Aorta (tissue), 5 donors: ENCODE measurements at regions not wholly inside any gene's neighbourhood (a gene's known extent, or its start where the extent isn't known, plus 50 kb on each side); places are given as distances from the start of the nearest gene placed in this dataset.

Experiments
- ATAC-seq: fragments of 200-7000 bp; cut with Tn5 transposase; one replicate; pipeline ENCODE4 v1.9.1; 2022; ENCODE audit warnings: moderate library complexity; ENCODE audit not compliant: low FRiP score
- DNase-seq, 2 donors: peaks; one replicate each; pipeline ENCODE4 v3.0.0-alpha.2; 2020
- H3K27ac ChIP-seq, 2 donors: one replicate each; pipeline ENCODE4 v1.5.1; 2013; ENCODE audit warnings: low read length in 2 of 2, mild to moderate bottlenecking in 2 of 2, moderate library complexity in 2 of 2, control low read depth in 1 of 2, inconsistent platforms in 1 of 2, low read depth in 1 of 2
- H3K27me3 ChIP-seq, 2 donors: one replicate each; pipeline ENCODE4 v1.6.1; 2013; ENCODE audit warnings: control low read depth in 1 of 2, low read length in 1 of 2, mild to moderate bottlenecking in 1 of 2, moderate library complexity in 1 of 2; ENCODE audit not compliant: insufficient read depth in 2 of 2, control insufficient read depth in 1 of 2
- H3K36me3 ChIP-seq, 2 donors: one replicate each; pipeline ENCODE4 v1.6.1; 2013; ENCODE audit warnings: control low read depth in 1 of 2, low read length in 1 of 2, mild to moderate bottlenecking in 1 of 2; ENCODE audit not compliant: insufficient read depth in 2 of 2, control insufficient read depth in 1 of 2
- H3K4me1 ChIP-seq, 2 donors: one replicate each; pipeline ENCODE4 v1.6.1; 2013; ENCODE audit warnings: low read length in 2 of 2, control low read depth in 1 of 2, mild to moderate bottlenecking in 1 of 2, moderate library complexity in 1 of 2; ENCODE audit not compliant: insufficient read depth in 2 of 2, control insufficient read depth in 1 of 2
- H3K4me3 ChIP-seq, 2 donors: one replicate each; pipeline ENCODE4 v1.5.1; 2013; ENCODE audit warnings: low read length in 2 of 2, control low read depth in 1 of 2, mild to moderate bottlenecking in 1 of 2
- H3K9me3 ChIP-seq: one replicate; pipeline ENCODE4 v1.6.1; 2013; ENCODE audit warnings: mild to moderate bottlenecking, low read length; ENCODE audit not compliant: control insufficient read depth
- WGBS, 2 donors: extraction: QIAGEN DNeasy Blood & Tissue Kit; methylation state at CpG; one replicate each; pipeline ENCODE4 v1.1.7; 2013; 5-methylcytosine and 5-hydroxymethylcytosine counted together
- intact Hi-C, 2 donors: fragments of 100-400 bp; cut with DNase I; formaldehyde crosslinking; loops; one replicate each; pipeline versions ENCODE4 v1.14.2 to v1.15.0; 2022
- donor health status: healthy with polysubstance abuse.
- donor health status: Bipolar disorder and iron deficiency.
- donor health status: DM: no; HTN: no; CAD: no.
- donor health status: DM: no; HTN: no; CAD: no.
- donor health status: DM: yes; HTN: yes; CAD: no.

- ATAC-seq (no peak), DNase-seq (no peak)
- H3K9me3 ChIP-seq = peaks cover 4% of the 10 kb centered on the region
- no peaks in the 10 kb centered on the region for H3K36me3 ChIP-seq
- WGBS, 2 donors = 92 to 94% methylated on average over 1 of the region's 1 CpG
- H3K4me1 ChIP-seq = no peaks in the 10 kb centered on the region
- intact Hi-C loops = no loop called here
- no peak overlapping the region for H3K4me3 ChIP-seq
- no peak overlapping the region for H3K27ac ChIP-seq
- no peaks in the 10 kb centered on the region for H3K27me3 ChIP-seq
These were observed 415.4 kb upstream of the PROK2 start for GRCh38 chr3:72200332-72200731.

- ATAC-seq = no peak
- Histone ChIP-seq H3K27me3 (no peaks in the 10 kb centered on the region), H3K4me3 (no peak overlapping the region), H3K9me3 (peaks cover 4% of the 10 kb centered on the region), H3K27ac (no peak overlapping the region), H3K4me1 (no peaks in the 10 kb centered on the region), H3K36me3 (no peaks in the 10 kb centered on the region)
- DNase-seq = no peak
- intact Hi-C loops = no loop called here
- WGBS, 2 donors = 91 to 93% methylated on average over 3 of the region's 3 CpGs
These were observed 414.6 kb upstream of the PROK2 start for GRCh38 chr3:72199530-72199929.

- DNase-seq = no peak
- Histone ChIP-seq H3K4me3 (no peak overlapping the region), H3K9me3 (peaks cover 8% of the 10 kb centered on the region), H3K36me3 (no peaks in the 10 kb centered on the region), H3K4me1 (no peaks in the 10 kb centered on the region), H3K27me3 (no peaks in the 10 kb centered on the region), H3K27ac (no peak overlapping the region)
- intact Hi-C loops = no loop called here
- WGBS, 2 donors = 93 to 96% methylated on average over 6 of the region's 6 CpGs
- ATAC-seq = no peak
These were observed 411.5 kb upstream of the PROK2 start for GRCh38 chr3:72196377-72196929.

- H3K36me3 ChIP-seq = no peaks in the 10 kb centered on the region
- DNase-seq (no peak), ATAC-seq (no peak)
- no peak overlapping the region for H3K4me3 ChIP-seq
- 96% methylated on average over 3 of the region's 3 CpGs for WGBS, 2 donors
- no peaks in the 10 kb centered on the region for H3K27me3 ChIP-seq
- peaks cover 8% of the 10 kb centered on the region for H3K9me3 ChIP-seq
- intact Hi-C loops = no loop called here
- H3K4me1 ChIP-seq = no peaks in the 10 kb centered on the region
- H3K27ac ChIP-seq = no peak overlapping the region
These were observed 410.9 kb upstream of the PROK2 start for GRCh38 chr3:72195895-72196294.

GRCh38 chr3:72194458-72194857, 409.5 kb upstream of the PROK2 start:
- DNase-seq (no peak), ATAC-seq (no peak)
- Histone ChIP-seq H3K36me3 (no peaks in the 10 kb centered on the region), H3K4me3 (no peak overlapping the region), H3K27ac (no peak overlapping the region), H3K27me3 (no peaks in the 10 kb centered on the region), H3K9me3 (peaks cover 4% of the 10 kb centered on the region), H3K4me1 (no peaks in the 10 kb centered on the region)
- intact Hi-C loops = no loop called here
- 97 to 99% methylated on average over 6 of the region's 6 CpGs for WGBS, 2 donors

- peaks cover 4% of the 10 kb centered on the region for H3K9me3 ChIP-seq
- H3K27me3 ChIP-seq = no peaks in the 10 kb centered on the region
- intact Hi-C loops = no loop called here
- DNase-seq (no peak), ATAC-seq (no peak)
- no peaks in the 10 kb centered on the region for H3K4me1 ChIP-seq
- WGBS, 2 donors = 95 to 98% methylated on average over 11 of the region's 11 CpGs
- H3K4me3 ChIP-seq = no peak overlapping the region
- H3K27ac ChIP-seq = no peak overlapping the region
- no peaks in the 10 kb centered on the region for H3K36me3 ChIP-seq
These were observed 409.0 kb upstream of the PROK2 start for GRCh38 chr3:72193771-72194430.

GRCh38 chr3:72192572-72192971, 407.6 kb upstream of the PROK2 start:
- Histone ChIP-seq H3K4me1 (no peaks in the 10 kb centered on the region), H3K9me3 (peaks cover 4% of the 10 kb centered on the region), H3K27ac (no peak overlapping the region), H3K36me3 (no peaks in the 10 kb centered on the region), H3K27me3 (no peaks in the 10 kb centered on the region), H3K4me3 (no peak overlapping the region)
- no peak for DNase-seq
- intact Hi-C loops = no loop called here
- no peak for ATAC-seq
- WGBS, 2 donors = 96 to 99% methylated on average over 3 of the region's 3 CpGs

- Histone ChIP-seq H3K27me3 (no peaks in the 10 kb centered on the region), H3K4me3 (no peak overlapping the region), H3K4me1 (no peaks in the 10 kb centered on the region), H3K27ac (no peak overlapping the region), H3K9me3 (peaks cover 4% of the 10 kb centered on the region), H3K36me3 (no peaks in the 10 kb centered on the region)
- DNase-seq (no peak), ATAC-seq (no peak)
- 95 to 96% methylated on average over 4 of the region's 4 CpGs for WGBS, 2 donors
- intact Hi-C loops = no loop called here
These were observed 406.4 kb upstream of the PROK2 start for GRCh38 chr3:72191209-72191960.

- ATAC-seq = peak; percentile 8
- intact Hi-C loops = no loop called here
These were observed 405.1 kb upstream of the PROK2 start for GRCh38 chr3:72190050-72190449.

More at GRCh38 chr3:72190050-72190449, 405.1 kb upstream of the PROK2 start:
- DNase-seq = no peak
- Histone ChIP-seq H3K27me3 (no peaks in the 10 kb centered on the region), H3K27ac (no peak overlapping the region), H3K4me3 (no peak overlapping the region), H3K36me3 (no peaks in the 10 kb centered on the region), H3K9me3 (peaks cover 4% of the 10 kb centered on the region), H3K4me1 (no peaks in the 10 kb centered on the region)
- WGBS, 2 donors = 83 to 86% methylated on average over 5 of the region's 5 CpGs
